IPS-20b (cell line): ENCODE measurements at regions not wholly inside any gene's neighbourhood (a gene's known extent, or its start where the extent isn't known, plus 50 kb on each side); places are given as distances from the start of the nearest gene placed in this dataset.

Experiments
- H3K27ac ChIP-seq: one replicate; pipeline ENCODE4 v1.5.1; 2013; ENCODE audit warnings: low read length
- H3K27me3 ChIP-seq: 2 replicates; pipeline ENCODE4 v1.6.1; 2013; ENCODE audit warnings: mild to moderate bottlenecking, low read length, inconsistent platforms; ENCODE audit not compliant: insufficient read depth
- H3K36me3 ChIP-seq: 2 replicates; pipeline ENCODE4 v1.6.1; 2013; ENCODE audit warnings: low read depth, mild to moderate bottlenecking, inconsistent platforms, low read length, moderate library complexity; ENCODE audit not compliant: insufficient read depth
- H3K4me1 ChIP-seq: 2 replicates; pipeline ENCODE4 v1.6.1; 2013; ENCODE audit warnings: mild to moderate bottlenecking, control low read depth, inconsistent platforms, low read length, moderate library complexity; ENCODE audit not compliant: insufficient read depth
- H3K4me3 ChIP-seq: 2 replicates; pipeline ENCODE4 v1.5.1; 2013; ENCODE audit warnings: mild to moderate bottlenecking, low read length, inconsistent platforms
- H3K9ac ChIP-seq: 2 replicates; pipeline ENCODE4 v1.6.1; 2013; ENCODE audit warnings: low read depth, mild to moderate bottlenecking, inconsistent platforms, low read length, moderate library complexity
- H3K9me3 ChIP-seq: 2 replicates; pipeline ENCODE4 v1.6.1; 2013; ENCODE audit warnings: mild to moderate bottlenecking, low read depth, low read length, inconsistent platforms; ENCODE audit not compliant: insufficient read depth

GRCh38 chr6:15796130-15796771 is 133.4 kb upstream of the DTNBP1 start:
- Histone ChIP-seq H3K4me1 (peaks cover 4% of the 10 kb centered on the region; the same call in 1 of the 2 replicates), H3K9ac (no peak overlapping the region), H3K27me3 (no peaks in the 10 kb centered on the region), H3K27ac (no peak overlapping the region), H3K4me3 (no peak overlapping the region), H3K36me3 (no peaks in the 10 kb centered on the region), H3K9me3 (peaks cover 8% of the 10 kb centered on the region; the same call in 1 of the 2 replicates)

- H3K4me1 ChIP-seq: no peaks in the 10 kb centered on the region
- no peaks in the 10 kb centered on the region for H3K36me3 ChIP-seq
- peaks cover 8% of the 10 kb centered on the region; the same call in 1 of the 2 replicates for H3K9me3 ChIP-seq
- H3K27me3 ChIP-seq: no peaks in the 10 kb centered on the region
- H3K9ac ChIP-seq: no peak overlapping the region
- no peak overlapping the region for H3K27ac ChIP-seq
- H3K4me3 ChIP-seq: no peak overlapping the region
These were observed 131.0 kb upstream of the DTNBP1 start for GRCh38 chr6:15793826-15794225.

- Histone ChIP-seq H3K27ac (no peak overlapping the region), H3K4me1 (no peaks in the 10 kb centered on the region), H3K36me3 (no peaks in the 10 kb centered on the region), H3K9me3 (peaks cover 6% of the 10 kb centered on the region; the same call in 1 of the 2 replicates), H3K27me3 (no peaks in the 10 kb centered on the region), H3K4me3 (no peak overlapping the region), H3K9ac (no peak overlapping the region)
These were observed 130.5 kb upstream of the DTNBP1 start for GRCh38 chr6:15793288-15793687.

DNA sequence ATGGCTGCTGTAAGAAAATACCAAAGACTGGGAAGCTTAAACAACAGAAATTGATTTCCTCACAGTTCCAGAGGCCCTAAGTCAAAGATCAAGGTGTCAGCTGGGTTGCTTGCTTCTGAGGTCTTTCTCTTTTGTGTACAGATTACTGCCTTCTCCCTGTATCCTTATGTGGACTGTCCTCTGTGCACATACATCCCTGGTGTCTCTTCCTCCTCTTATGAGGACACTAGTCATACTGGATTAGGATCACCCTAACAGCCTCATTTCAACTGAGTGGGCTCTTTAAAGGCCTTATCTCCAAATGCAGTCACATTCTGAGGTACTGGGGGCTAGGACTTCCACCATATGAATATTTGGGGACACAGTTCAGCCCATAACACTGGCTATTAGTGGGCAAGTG is 130.0 kb upstream of the DTNBP1 start:
- no peaks in the 10 kb centered on the region for H3K27me3 ChIP-seq
- no peaks in the 10 kb centered on the region for H3K4me1 ChIP-seq
- H3K36me3 ChIP-seq: no peaks in the 10 kb centered on the region
- no peak overlapping the region for H3K27ac ChIP-seq
- H3K4me3 ChIP-seq: no peak overlapping the region
- peaks cover 2% of the 10 kb centered on the region; the same call in 1 of the 2 replicates for H3K9me3 ChIP-seq
- H3K9ac ChIP-seq: no peak overlapping the region

GRCh38 chr6:15791448-15792181 is 128.8 kb upstream of the DTNBP1 start:
- no peaks in the 10 kb centered on the region for H3K36me3 ChIP-seq
- no peaks in the 10 kb centered on the region for H3K4me1 ChIP-seq
- no peak overlapping the region for H3K4me3 ChIP-seq
- H3K27ac ChIP-seq: no peak overlapping the region
- H3K9me3 ChIP-seq: no peaks in the 10 kb centered on the region
- no peaks in the 10 kb centered on the region for H3K27me3 ChIP-seq
- no peak overlapping the region for H3K9ac ChIP-seq

DNA sequence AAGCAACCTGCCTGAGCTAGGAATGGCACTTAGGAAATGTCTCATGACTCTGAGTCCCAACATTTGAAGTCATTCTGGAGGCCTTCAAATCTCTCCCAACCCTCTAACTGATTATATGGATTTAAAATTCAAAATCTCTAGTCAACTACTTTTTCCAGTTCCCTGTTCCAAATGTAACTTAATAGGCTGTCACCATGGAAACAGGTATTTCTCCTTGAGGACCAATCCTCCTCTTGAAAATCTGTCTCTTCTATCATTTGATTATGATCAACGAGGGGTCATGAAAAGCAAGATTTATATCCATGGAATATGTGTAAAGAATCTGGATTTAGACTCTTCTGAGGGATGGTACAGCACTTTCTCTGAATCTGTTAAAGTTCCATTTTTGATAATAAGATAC is 127.3 kb upstream of the DTNBP1 start:
- H3K27me3 ChIP-seq: no peaks in the 10 kb centered on the region
- no peaks in the 10 kb centered on the region for H3K9me3 ChIP-seq
- H3K9ac ChIP-seq: no peak overlapping the region
- H3K4me3 ChIP-seq: no peak overlapping the region
- no peaks in the 10 kb centered on the region for H3K36me3 ChIP-seq
- H3K4me1 ChIP-seq: no peaks in the 10 kb centered on the region
- H3K27ac ChIP-seq: no peak overlapping the region

- H3K9me3 ChIP-seq: no peaks in the 10 kb centered on the region
- no peaks in the 10 kb centered on the region for H3K36me3 ChIP-seq
- H3K4me1 ChIP-seq: no peaks in the 10 kb centered on the region
- no peak overlapping the region for H3K9ac ChIP-seq
- H3K27ac ChIP-seq: no peak overlapping the region
- H3K4me3 ChIP-seq: no peak overlapping the region
- no peaks in the 10 kb centered on the region for H3K27me3 ChIP-seq
These were observed 124.0 kb upstream of the DTNBP1 start for GRCh38 chr6:15786846-15787245.

DNA sequence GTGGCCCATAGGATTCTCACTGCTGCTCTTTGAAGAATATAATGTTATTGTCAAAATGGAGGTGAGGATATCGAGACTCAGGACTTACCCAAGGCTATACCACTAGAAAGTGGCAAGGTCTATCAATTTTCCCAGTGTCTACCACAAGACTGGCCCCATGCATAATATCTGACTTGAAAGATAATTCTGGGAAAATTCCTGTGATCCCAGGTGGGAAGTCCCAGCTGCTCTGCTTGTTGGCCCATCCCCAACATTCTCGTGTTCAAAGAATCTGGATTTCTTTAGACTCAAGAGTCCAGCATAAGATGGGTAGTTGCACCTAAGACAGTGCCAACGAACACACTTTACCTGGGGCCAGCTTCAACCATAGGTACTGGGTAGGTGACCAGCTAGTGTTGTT is 120.7 kb upstream of the DTNBP1 start:
- no peak overlapping the region for H3K4me3 ChIP-seq
- H3K27ac ChIP-seq: no peak overlapping the region
- H3K9ac ChIP-seq: no peak overlapping the region
- no peaks in the 10 kb centered on the region for H3K9me3 ChIP-seq
- no peaks in the 10 kb centered on the region; the same call in 1 of the 2 replicates for H3K27me3 ChIP-seq
- no peaks in the 10 kb centered on the region for H3K4me1 ChIP-seq
- no peaks in the 10 kb centered on the region for H3K36me3 ChIP-seq

GRCh38 chr6:15781890-15782289 is 119.1 kb upstream of the DTNBP1 start:
- Histone ChIP-seq H3K27ac (no peak overlapping the region), H3K9me3 (no peaks in the 10 kb centered on the region), H3K36me3 (no peaks in the 10 kb centered on the region), H3K4me3 (no peak overlapping the region), H3K27me3 (no peaks in the 10 kb centered on the region; the same call in 1 of the 2 replicates), H3K9ac (no peak overlapping the region), H3K4me1 (no peaks in the 10 kb centered on the region)

DNA sequence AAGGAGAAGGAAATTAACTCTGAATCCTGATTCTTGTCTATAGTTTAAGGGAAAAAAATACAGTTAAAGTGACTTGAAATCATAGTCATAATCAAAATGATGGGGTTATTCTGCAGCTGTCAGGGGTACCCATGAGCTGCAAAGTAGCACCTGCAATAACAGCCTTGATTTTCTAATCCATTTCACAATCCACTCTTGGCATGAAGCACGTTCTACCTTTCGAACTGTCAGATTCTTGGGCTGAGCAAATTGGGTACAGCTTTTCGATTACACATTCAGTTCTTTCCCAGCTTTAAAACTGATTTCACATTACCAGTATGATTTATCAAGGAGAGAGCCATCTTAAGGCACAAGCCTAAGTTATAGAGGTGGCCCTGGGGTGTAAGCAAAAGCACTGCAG is 118.5 kb upstream of the DTNBP1 start:
- H3K9me3 ChIP-seq: no peaks in the 10 kb centered on the region
- H3K36me3 ChIP-seq: no peaks in the 10 kb centered on the region
- no peaks in the 10 kb centered on the region; the same call in 1 of the 2 replicates for H3K27me3 ChIP-seq
- H3K4me1 ChIP-seq: no peaks in the 10 kb centered on the region
- H3K9ac ChIP-seq: no peak overlapping the region
- no peak overlapping the region for H3K4me3 ChIP-seq
- no peak overlapping the region for H3K27ac ChIP-seq

DNA sequence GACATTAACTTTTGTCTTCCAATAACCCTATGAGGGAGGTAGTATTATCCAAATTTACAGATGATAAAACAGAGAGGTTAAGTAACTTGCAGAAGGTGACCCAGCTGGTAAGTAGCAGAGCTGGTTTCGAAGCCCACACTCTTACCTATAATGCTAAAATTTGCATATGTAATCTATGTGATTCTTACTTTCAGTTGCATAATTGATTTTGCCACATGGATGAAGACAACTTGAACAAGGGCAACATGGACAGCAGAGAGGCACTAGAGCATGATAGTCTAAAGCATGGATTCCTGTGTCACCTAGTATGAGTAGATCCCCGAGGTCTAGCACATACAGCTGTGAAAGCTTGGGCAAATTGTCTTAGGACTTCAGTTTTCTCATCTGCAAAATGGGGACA is 117.6 kb upstream of the DTNBP1 start:
- Histone ChIP-seq H3K9ac (no peak overlapping the region), H3K9me3 (no peaks in the 10 kb centered on the region), H3K4me1 (no peaks in the 10 kb centered on the region), H3K27ac (no peak overlapping the region), H3K4me3 (no peak overlapping the region), H3K36me3 (no peaks in the 10 kb centered on the region), H3K27me3 (no peaks in the 10 kb centered on the region; the same call in 1 of the 2 replicates)

GRCh38 chr6:15779726-15780125 is 116.9 kb upstream of the DTNBP1 start:
- H3K36me3 ChIP-seq: no peaks in the 10 kb centered on the region
- no peaks in the 10 kb centered on the region for H3K9me3 ChIP-seq
- H3K4me1 ChIP-seq: no peaks in the 10 kb centered on the region
- no peaks in the 10 kb centered on the region; the same call in 1 of the 2 replicates for H3K27me3 ChIP-seq
- no peak overlapping the region for H3K9ac ChIP-seq
- no peak overlapping the region for H3K27ac ChIP-seq
- H3K4me3 ChIP-seq: no peak overlapping the region
